SIG-M5 treated with dmso at 0.1 percent for 504 hours (cell line): ENCODE measurements at regions not wholly inside any gene's neighbourhood (a gene's known extent, or its start where the extent isn't known, plus 50 kb on each side); places are given as distances from the start of the nearest gene placed in this dataset.

ENCODE experiments used
- DNase-seq: peaks from one replicate; lab custom pipeline; 2025; ENCODE audit not compliant: unreplicated experiment; lab: John Stamatoyannopoulos, UW

DNA sequence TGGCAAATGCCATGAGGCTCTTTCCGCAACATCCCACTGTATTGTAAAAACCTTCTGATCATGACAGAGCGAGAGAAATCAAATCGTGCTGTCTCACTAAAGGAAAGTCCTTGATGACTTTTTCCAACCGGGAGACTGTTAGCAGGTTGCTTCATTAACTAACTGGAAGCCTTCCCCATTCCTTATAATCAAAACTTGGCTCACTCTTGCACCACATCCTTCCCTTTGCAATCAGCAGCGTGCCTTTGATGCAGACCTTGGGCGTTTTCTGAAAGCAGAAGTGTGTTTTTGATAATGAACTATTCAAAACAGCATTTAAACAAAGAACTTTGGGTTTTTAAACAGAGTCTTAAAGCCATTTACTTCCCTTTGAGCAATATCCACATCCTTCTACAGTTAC lies 96.2 kb upstream of the CNR1 start:
- DNase-seq: peak; percentile 66

DNA sequence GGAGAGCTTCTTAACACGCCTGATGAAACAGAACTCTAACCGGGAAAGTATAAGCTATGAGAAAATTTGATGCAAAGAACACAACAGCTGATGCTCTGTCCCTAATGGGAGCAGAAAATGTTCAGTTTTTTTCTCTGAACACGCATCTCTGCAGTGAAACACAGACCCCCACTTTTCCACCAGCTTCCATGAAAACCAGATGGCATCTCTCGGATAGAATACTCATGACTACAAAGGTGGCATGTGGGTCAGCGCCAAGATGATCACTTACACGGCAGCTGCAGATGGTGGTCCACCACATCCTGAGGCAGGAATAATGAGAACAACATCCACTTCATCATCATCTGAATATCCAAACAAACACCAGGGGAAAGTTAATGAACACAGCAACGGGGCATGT lies 85.2 kb upstream of the CNR1 start:
- no peak for DNase-seq

DNA sequence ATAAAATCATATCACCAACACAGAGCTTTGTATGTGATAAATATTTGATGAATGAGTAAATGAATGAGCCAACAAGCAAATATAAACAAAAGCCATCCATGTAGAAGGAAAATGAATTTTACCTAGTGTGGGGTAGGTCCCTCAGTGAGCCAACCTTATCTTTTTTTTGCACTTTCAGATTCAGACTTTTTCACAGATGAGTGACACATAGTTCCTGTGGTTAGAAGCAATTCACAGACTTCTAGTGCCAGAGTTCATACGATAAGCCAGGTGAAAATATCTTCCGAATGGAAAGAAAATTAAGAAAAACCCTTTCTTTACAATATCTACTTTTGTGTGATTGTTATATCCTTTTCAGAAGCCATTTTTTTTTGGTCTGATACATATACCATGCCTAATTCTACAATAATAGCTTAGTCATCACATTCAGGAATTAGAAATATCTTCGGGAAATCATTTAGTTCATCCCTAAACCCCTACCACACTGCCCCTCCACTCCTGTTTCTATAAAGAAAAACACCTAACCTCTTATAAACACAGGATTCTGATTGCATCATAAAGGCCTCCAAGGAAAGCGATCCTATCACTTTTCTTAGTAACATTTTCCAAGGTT lies 82.7 kb upstream of the CNR1 start:
- no peak for DNase-seq

DNA sequence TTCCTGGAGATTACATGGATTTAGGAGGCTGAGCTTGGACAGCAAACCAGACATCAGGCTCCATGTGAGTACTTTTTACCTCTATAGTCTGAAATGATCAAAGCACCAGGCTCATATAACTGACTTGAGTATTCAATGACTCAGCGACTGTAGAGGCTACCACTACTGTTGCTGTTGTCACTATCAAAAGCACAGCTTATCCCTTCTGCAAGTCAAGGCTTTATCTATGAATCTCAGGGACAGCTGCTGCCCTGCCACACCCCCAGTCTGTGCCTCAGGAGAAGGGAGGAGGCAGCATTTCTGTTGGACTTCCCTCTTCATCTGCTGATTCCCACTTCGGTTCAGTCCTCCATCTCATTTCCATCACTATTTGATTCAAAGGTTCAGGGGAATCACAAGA lies 80.5 kb upstream of the CNR1 start:
- no peak for DNase-seq

DNA sequence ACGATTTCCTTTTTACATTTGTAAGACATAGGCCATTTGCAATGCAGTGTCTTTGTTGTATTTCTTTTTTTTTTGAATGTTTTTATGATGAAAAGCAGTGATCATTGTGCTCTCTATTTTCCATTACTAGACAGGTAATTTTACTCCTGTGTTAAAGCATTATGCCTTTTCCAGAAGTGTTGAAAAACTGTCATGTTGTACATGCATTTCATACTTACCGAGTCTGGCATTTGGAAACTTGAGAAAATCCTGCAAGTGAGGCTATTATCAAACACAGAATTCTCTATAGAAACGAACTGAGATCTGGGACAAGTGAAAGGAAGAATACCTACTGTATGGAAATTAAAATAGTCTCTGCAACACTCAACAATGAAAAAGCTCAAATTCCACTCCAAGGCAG lies 78.6 kb upstream of the CNR1 start:
- no peak for DNase-seq

DNA sequence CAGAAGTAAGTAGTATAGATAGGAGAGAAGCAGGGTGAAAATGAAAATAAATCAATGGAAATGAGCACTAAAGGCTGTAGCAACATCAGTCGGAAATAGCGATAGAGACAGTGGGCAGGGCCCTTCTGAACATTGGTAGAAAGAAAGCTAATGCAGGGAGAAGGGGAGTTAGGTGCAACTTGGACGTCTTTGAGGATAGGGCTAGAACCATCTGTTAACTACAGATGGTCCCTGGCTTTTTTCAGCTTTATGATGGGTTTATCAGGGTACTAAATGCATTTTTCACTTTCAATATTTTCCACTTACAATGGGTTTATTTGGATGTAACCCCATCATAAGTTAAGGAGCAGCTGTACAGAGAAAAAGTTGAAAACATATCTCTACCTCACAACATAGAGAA lies 72.8 kb upstream of the CNR1 start:
- no peak for DNase-seq

DNA sequence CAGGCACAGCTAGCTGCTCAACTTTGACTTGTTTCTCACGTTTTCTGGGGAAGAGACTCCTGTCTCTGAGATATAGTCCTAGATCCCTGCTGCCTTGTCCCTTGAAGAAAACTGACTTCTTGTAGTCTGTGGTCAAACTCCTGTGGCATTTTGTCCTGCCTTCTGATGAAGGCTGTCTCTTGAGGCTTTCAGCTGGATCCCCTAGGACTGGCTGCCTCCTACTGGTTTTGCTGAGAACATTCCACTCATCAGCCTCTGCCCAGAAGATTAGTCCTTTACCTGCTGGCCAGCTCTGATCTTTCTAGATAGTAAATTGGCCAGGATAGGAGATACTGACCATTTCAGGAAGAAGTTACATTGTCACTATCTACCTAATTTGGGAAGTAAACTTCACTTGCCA lies 71.9 kb upstream of the CNR1 start:
- DNase-seq: peak; percentile 42

DNA sequence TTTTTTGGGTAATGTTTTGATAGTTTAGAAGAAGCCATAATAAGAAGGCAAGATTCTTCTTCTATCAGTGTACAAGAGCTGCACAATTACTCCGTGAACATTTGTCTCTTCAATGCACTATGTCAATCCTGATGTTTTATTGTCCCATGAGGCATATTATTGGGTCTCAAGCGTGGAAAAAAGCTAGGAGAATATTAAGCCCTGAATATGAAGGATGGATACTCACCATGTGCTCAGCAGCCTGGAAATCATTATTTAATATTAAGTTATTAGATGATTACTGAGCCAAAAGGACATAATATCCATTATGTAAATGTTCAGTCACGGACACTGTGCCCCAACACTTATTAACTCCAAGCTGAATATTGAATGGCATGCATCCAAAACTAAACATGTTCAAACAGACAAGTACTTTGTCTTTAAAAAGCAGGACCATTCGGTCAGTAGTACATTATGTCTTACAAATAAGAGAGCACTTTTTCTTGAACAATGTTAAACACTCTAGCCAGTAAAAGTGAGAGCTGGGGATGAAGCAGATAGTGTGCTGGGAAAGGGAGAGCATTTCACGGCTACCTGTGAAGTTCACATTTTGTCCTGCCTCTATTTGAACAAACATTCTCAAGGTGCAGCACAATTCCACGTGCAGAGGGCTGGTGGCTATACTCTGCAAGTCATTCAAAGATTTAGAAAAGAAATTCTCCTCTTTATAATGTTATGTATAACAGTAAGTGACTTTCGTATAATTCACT lies 70.6 kb upstream of the CNR1 start:
- no peak for DNase-seq

DNA sequence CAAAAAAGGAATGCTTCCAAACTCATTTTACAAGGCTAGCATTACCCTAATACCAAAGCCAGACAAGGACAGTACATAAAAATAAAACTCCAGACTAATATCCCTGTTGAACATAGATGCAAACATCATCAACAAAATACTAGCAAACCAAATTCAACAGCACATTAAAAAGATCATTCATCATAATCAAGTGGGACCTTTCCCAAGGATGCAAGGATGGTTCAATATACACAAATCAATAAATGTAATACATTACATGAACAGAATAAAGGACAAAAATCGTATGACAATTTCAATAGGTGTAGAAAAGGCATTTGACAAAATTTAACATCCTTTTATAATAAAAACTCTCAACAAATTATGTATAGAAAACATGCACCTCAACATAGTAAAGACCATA lies 66.6 kb upstream of the CNR1 start:
- no peak for DNase-seq

DNA sequence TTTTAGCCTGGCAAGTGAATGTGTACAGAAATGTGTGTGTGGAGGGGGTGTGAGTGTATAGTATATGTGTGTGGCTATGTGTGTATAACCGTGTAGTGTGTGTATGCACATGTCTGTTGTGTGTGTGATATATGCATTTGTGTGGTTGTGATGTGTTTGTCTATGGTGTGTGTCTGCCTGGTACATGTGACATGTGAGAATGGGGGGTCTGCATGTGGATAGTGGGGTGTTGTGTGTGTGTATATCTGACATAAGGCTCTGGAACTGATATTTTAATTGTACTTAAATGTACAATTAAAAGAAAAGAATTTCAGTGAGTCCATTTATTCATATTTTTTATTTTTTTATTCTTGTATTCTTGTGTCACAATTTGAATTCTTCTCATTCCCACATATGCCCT lies 57.2 kb upstream of the CNR1 start:
- DNase-seq: no peak

DNA sequence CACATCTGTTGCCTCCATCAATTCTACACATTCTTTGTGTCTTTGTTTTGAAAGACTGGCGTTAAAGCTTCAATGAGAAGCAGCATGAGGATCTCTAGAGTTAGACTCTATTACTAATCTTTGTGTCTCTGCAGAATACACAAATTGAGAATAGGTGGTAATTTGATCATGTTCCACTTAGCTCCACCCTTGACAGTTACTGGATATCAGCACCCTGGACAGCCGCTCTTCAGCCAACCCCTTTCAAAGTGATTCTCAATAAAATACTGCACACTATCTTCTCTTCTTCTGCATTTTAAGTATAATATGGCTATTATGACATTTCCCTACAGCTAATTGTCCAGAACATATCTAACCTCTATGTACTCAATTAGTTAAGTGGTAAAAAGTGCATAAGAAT lies 54.3 kb upstream of the CNR1 start:
- DNase-seq: peak; percentile 10

DNA sequence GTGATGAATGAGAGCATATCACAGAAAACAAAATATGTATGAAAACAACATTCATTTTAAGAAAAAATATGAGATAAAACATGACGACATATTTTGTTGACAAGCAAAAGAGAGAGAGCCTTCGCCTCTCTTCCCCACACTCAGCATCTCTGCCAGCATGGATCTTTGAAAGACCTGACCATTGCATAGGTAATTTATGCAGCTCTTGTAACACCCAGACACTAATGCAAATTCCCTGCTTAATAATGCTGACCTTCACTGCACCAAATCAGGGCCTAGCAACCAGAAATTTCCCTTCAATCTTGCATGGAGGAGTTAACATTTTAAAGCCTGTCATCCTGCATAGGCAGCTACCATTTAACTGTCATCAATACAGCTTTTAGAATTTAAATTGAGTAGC lies 50.0 kb upstream of the CNR1 start:
- no peak for DNase-seq
